ENCODE measurements at regions not wholly inside any gene's neighbourhood (a gene's known extent, or its start where the extent isn't known, plus 50 kb on each side); places are given as distances from the start of the nearest gene placed in this dataset.
"Not testable (repeated sequence)": the region's sequence is repeated elsewhere in the genome, so short reads cannot be mapped to it uniquely, and the experiment has no call there.

DNA sequence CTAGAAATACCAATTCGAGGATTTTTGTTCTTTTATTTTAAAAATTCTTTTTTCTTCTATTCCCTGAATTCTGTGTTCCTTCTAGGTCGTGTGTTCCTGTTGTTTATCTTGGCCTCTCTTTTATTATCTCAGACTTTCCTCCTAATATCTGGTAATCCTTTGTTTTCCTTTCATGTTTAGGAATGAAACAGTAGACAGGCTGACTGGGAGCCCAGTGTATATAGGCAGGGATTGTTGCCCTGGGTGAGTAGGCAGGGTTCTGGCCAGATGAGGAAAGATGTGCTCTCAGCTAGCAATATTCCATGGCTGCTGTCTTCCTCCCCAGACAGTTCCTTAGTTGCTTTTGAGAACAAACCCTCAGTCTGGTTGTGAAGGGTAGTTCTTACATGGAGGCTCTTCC lies 161.8 kb upstream of the PDE4B start:
- intact Hi-C loops (cut with DNase I), result no loop called here
- Histone ChIP-seq H3K4me1 (replicated peaks in 1 of 2) (no peaks in the 10 kb centered on the region), H3K27me3 (no peaks in the 10 kb centered on the region), H3K4me3 (no peak overlapping the region), H3K36me3 (replicated peaks in 1 of 2) (no peaks in the 10 kb centered on the region), H3K27ac (no peak overlapping the region), H3K9me3 (replicated peaks in 1 of 3) (no peaks in the 10 kb centered on the region)
- no peak for DNase-seq
- TF ChIP-seq POLR2A (IDR thresholded peaks at IDR 0.05), result no peak
- TF ChIP-seq, protein P1, sequence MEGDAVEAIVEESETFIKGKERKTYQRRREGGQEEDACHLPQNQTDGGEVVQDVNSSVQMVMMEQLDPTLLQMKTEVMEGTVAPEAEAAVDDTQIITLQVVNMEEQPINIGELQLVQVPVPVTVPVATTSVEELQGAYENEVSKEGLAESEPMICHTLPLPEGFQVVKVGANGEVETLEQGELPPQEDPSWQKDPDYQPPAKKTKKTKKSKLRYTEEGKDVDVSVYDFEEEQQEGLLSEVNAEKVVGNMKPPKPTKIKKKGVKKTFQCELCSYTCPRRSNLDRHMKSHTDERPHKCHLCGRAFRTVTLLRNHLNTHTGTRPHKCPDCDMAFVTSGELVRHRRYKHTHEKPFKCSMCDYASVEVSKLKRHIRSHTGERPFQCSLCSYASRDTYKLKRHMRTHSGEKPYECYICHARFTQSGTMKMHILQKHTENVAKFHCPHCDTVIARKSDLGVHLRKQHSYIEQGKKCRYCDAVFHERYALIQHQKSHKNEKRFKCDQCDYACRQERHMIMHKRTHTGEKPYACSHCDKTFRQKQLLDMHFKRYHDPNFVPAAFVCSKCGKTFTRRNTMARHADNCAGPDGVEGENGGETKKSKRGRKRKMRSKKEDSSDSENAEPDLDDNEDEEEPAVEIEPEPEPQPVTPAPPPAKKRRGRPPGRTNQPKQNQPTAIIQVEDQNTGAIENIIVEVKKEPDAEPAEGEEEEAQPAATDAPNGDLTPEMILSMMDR (IDR thresholded peaks at IDR 0.05), result no peak
- WGBS, 4 donors, result 42 to 59% (median 52%) methylated on average over 2 of the region's 2 CpGs

DNA sequence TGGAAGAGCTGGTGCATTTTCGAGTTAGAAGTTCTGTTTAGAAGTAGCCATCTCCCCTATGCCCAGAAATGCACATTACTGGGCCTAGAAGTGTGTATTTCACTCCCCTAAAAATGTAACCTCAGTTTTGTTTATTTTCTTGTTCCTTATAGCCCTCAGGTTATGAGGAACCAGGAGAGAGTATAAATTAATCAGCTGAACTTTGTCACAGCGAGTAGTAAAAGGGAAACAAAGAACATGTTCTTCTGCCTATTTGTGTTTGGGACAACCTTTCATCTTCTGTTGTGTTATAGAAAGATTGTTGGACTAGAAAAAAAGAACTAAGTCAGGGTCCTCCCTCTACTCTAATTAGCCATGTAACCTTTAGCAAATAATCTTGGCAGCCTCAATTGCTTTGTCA lies 160.5 kb upstream of the PDE4B start:
- Histone ChIP-seq H3K36me3 (replicated peaks in 1 of 2) (no peaks in the 10 kb centered on the region), H3K4me1 (replicated peaks in 1 of 2) (no peaks in the 10 kb centered on the region), H3K27ac (no peak overlapping the region), H3K9me3 (replicated peaks in 1 of 3) (no peaks in the 10 kb centered on the region), H3K4me3 (no peak overlapping the region), H3K27me3 (no peaks in the 10 kb centered on the region)
- intact Hi-C loops (cut with DNase I), result no loop called here
- WGBS, 4 donors, result 76 to 89% (median 84%) methylated on average over 2 of the region's 2 CpGs
- TF ChIP-seq POLR2A (IDR thresholded peaks at IDR 0.05), result no peak
- TF ChIP-seq, protein P1 (IDR thresholded peaks at IDR 0.05), result no peak
- no peak for DNase-seq

DNA sequence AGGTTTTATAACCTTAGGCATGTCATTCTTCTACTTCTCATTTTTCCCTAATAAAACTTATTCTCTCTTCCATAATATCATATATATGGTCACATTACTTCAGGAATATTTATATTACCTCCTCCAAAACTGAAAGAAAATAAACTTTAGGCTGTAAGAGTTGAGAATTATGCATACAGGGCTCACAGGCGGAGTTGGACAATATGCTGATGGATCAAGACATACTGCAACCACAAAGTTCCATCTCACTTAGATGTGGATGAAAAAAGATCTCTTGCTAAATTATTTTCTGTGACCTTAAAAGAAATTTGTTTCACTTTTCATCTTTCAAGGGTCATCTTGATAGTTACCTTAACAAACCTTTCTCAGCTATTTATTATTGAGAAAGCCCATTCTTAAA lies 152.6 kb upstream of the PDE4B start:
- no peaks in the 10 kb centered on the region for H3K9me3 ChIP-seq (replicated peaks in 1 of 3)
- 84 to 97% (median 89%) methylated on average over 1 of the region's 1 CpG for WGBS, 4 donors
- no peaks in the 10 kb centered on the region for H3K36me3 ChIP-seq (replicated peaks in 1 of 2)
- intact Hi-C loops (cut with DNase I), result no loop called here
- no peak for DNase-seq
- no peaks in the 10 kb centered on the region for H3K4me1 ChIP-seq (replicated peaks in 1 of 2)
- no peak overlapping the region for H3K27ac ChIP-seq
- no peaks in the 10 kb centered on the region for H3K27me3 ChIP-seq
- TF ChIP-seq, protein P1 (IDR thresholded peaks at IDR 0.05), result no peak
- no peak for TF ChIP-seq POLR2A (IDR thresholded peaks at IDR 0.05)
- H3K4me3 ChIP-seq, result no peak overlapping the region

DNA sequence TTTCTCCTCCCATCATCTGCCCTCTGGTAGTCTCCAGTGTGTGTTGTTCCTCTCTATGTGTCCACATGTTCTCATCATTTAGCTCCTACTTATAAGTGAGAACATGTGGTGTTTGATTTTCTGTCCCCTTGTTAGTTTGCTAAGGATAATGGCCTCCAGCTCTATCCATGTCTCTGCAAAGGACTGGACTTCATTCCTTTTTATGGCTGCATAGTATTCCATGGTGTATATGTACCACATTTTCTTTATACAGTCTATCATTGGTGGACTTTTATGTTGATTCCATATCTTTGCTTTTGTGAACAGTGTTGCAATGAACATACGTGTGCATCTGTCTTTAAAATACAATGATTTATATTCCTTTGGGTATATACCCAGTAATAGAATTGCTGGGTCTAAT lies 143.5 kb upstream of the PDE4B start:
- H3K36me3 ChIP-seq (replicated peaks in 1 of 2); H3K4me3 ChIP-seq; DNase-seq; intact Hi-C loops (cut with DNase I); H3K27ac ChIP-seq; H3K9me3 ChIP-seq (replicated peaks in 1 of 3); H3K27me3 ChIP-seq; H3K4me1 ChIP-seq (replicated peaks in 1 of 2): not testable (repeated sequence)
- 74 to 89% (median 80%) methylated on average over 1 of the region's 1 CpG for WGBS, 4 donors

DNA sequence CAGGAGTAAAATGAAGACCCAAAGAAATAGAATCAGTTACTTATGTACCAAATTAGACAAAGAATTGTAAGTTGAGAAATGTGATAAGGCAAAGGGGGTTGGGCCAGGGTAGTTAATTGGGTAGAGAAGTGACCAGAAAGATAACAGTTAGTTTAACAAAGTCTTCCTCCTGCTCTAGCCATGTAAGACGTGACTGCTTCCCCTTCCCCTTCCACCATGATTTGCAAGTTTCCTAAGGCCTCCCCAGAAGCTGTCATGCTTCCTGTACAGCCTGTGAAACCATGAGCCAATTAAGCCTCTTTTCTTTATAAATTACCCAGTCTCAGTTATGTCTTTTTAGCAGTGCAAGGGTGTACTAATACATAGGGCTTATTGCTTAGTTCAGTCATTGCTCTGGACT lies 142.0 kb upstream of the PDE4B start:
- no peak for DNase-seq
- whole genome bisulfite sequencing, 4 donors, result 44 to 65% (median 60%) methylated on average over 1 of the region's 1 CpG
- Histone ChIP-seq H3K4me1 (replicated peaks in 1 of 2) (no peaks in the 10 kb centered on the region), H3K9me3 (replicated peaks in 1 of 3) (no peaks in the 10 kb centered on the region), H3K27ac (no peak overlapping the region), H3K4me3 (no peak overlapping the region), H3K36me3 (replicated peaks in 1 of 2) (no peaks in the 10 kb centered on the region), H3K27me3 (no peaks in the 10 kb centered on the region)
- intact Hi-C loops (cut with DNase I), result no loop called here
- TF ChIP-seq, protein P1 (IDR thresholded peaks at IDR 0.05), result no peak
- TF ChIP-seq POLR2A (IDR thresholded peaks at IDR 0.05), result no peak

DNA sequence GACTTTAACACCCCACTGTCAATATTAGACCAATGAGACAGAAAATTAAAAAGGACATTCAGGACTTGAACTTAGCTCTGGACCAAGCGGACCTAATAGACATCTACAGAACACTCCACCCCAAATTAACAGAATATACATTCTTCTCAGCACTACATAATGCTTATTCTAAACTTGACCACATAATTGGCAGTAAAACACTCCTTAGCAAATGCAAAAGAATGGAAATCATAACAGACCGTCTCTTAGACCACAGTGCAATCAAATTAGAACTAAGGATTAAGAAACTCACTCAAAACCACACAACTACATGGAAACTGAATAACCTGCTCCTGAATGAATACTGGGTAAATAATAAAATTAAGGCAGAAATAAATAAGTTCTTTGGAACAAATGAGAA lies 138.2 kb upstream of the PDE4B start:
- H3K27ac ChIP-seq; H3K4me1 ChIP-seq (replicated peaks in 1 of 2); intact Hi-C loops (cut with DNase I); H3K9me3 ChIP-seq (replicated peaks in 1 of 3); DNase-seq; H3K27me3 ChIP-seq; H3K36me3 ChIP-seq (replicated peaks in 1 of 2); H3K4me3 ChIP-seq: not testable (repeated sequence)
- 69 to 73% (median 70%) methylated on average over 2 of the region's 2 CpGs for WGBS, 4 donors

DNA sequence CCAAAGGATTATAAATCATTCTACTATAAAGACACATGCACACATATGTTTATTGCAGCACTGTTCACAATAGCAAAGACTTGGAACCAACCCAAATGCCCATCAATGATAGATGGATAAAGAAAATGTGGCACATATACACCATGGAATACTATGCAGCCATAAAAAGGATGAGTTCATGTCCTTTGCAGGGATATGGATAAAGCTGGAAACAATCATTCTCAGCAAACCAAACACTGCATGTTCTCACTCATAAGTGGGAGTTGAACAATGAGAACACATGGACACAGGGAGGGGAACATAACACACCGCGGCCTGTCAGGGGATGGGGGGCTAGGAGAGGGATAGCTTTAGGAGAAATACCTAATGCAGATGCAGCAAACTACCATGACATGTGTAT lies 135.1 kb upstream of the PDE4B start:
- H3K9me3 ChIP-seq (replicated peaks in 1 of 3); H3K4me3 ChIP-seq; H3K27ac ChIP-seq; DNase-seq; H3K36me3 ChIP-seq (replicated peaks in 1 of 2); H3K4me1 ChIP-seq (replicated peaks in 1 of 2); H3K27me3 ChIP-seq; intact Hi-C loops (cut with DNase I): not testable (repeated sequence)
- 94 to 100% (median 98%) methylated on average over 2 of the region's 2 CpGs for WGBS, 4 donors

Measured in adrenal gland (tissue), 9 donors.